Activated T-cell treated with anti-CD3 and anti-CD28 coated beads, Interleukin-2, amount 50 U/mL, for 72 hours (primary cell): ENCODE measurements at regions not wholly inside any gene's neighbourhood (a gene's known extent, or its start where the extent isn't known, plus 50 kb on each side); places are given as distances from the start of the nearest gene placed in this dataset.
"Not testable (repeated sequence)": the region's sequence is repeated elsewhere in the genome, so short reads cannot be mapped to it uniquely, and the experiment has no call there.

Source experiments
- ATAC-seq, 2 donors: fragments of 150-1000 bp; cut with Tn5 transposase; replicated peaks in 1 of 2; 2 replicates each; pipeline ENCODE4 v1.10.0; 2021; ENCODE audit warnings: moderate library complexity in 2 of 2, mild to moderate bottlenecking in 1 of 2
- DNase-seq, 2 donors: peaks; one replicate each; pipeline ENCODE4 v3.0.0; 2021 to 2022; ENCODE audit warnings: mixed read lengths in 1 of 2
- H3K27ac Mint-ChIP-seq: one replicate; pipeline ENCODE4 v1.8.0; 2022; ENCODE audit warnings: mild to moderate bottlenecking, moderate library complexity, mixed read lengths
- H3K27me3 Mint-ChIP-seq: one replicate; pipeline ENCODE4 v1.8.0; 2022; ENCODE audit warnings: low read depth, mixed read lengths
- H3K36me3 Mint-ChIP-seq, 2 donors: one replicate each; pipeline ENCODE4 v1.8.0; 2022; ENCODE audit warnings: mixed read lengths in 2 of 2, mild to moderate bottlenecking in 1 of 2; ENCODE audit not compliant: insufficient read depth in 2 of 2
- H3K4me1 Mint-ChIP-seq: one replicate; pipeline ENCODE4 v1.8.0; 2022; ENCODE audit warnings: low read depth, mixed read lengths
- H3K4me3 Mint-ChIP-seq, 2 donors: one replicate each; pipeline ENCODE4 v1.8.0; 2022; ENCODE audit warnings: mild to moderate bottlenecking in 2 of 2, mixed read lengths in 2 of 2, moderate library complexity in 2 of 2
- H3K9me3 Mint-ChIP-seq, 2 donors: one replicate each; pipeline ENCODE4 v1.8.0; 2022; ENCODE audit warnings: mixed read lengths in 2 of 2

- no peaks in the 10 kb centered on the region for H3K9me3 Mint-ChIP-seq
- H3K4me1 Mint-ChIP-seq = no peaks in the 10 kb centered on the region
- H3K4me3 Mint-ChIP-seq = no peak overlapping the region
- no peak for DNase-seq
- ATAC-seq = no peak
- no peak overlapping the region for H3K27ac Mint-ChIP-seq
- H3K36me3 Mint-ChIP-seq = no peaks in the 10 kb centered on the region
- peaks cover 7% of the 10 kb centered on the region for H3K27me3 Mint-ChIP-seq
Observed at GRCh38 chr6:6980999-6981597, 126.7 kb upstream of the RREB1 start.

GRCh38 chr6:6981681-6982322 is 126.0 kb upstream of the RREB1 start:
- Mint-ChIP-seq H3K27me3 (peaks cover 7% of the 10 kb centered on the region), H3K4me3 (no peak overlapping the region), H3K36me3 (no peaks in the 10 kb centered on the region), H3K27ac (no peak overlapping the region), H3K4me1 (no peaks in the 10 kb centered on the region), H3K9me3 (no peaks in the 10 kb centered on the region)
- DNase-seq (no peak), ATAC-seq (no peak)

GRCh38 chr6:6982663-6983062 is 125.1 kb upstream of the RREB1 start:
- Mint-ChIP-seq H3K36me3 (no peaks in the 10 kb centered on the region), H3K4me3 (no peak overlapping the region), H3K4me1 (no peaks in the 10 kb centered on the region), H3K9me3 (no peaks in the 10 kb centered on the region), H3K27ac (no peak overlapping the region), H3K27me3 (peaks cover 7% of the 10 kb centered on the region)
- no peak for ATAC-seq
- DNase-seq = no peak

GRCh38 chr6:6984585-6985366 is 123.0 kb upstream of the RREB1 start:
- Mint-ChIP-seq H3K27ac (no peak overlapping the region), H3K4me3 (no peak overlapping the region), H3K27me3 (peaks cover 7% of the 10 kb centered on the region), H3K36me3 (no peaks in the 10 kb centered on the region), H3K4me1 (no peaks in the 10 kb centered on the region), H3K9me3 (no peaks in the 10 kb centered on the region)
- DNase-seq (no peak), ATAC-seq (no peak)

- DNase-seq (no peak), ATAC-seq (no peak)
- Mint-ChIP-seq H3K36me3 (no peaks in the 10 kb centered on the region), H3K27me3 (peaks cover 7% of the 10 kb centered on the region), H3K9me3 (no peaks in the 10 kb centered on the region), H3K4me3 (no peak overlapping the region), H3K27ac (no peak overlapping the region), H3K4me1 (no peaks in the 10 kb centered on the region)
Observed at GRCh38 chr6:6986344-6986743, 121.4 kb upstream of the RREB1 start.

GRCh38 chr6:6987749-6988148 is 120.0 kb upstream of the RREB1 start:
- DNase-seq = no peak
- no peaks in the 10 kb centered on the region for H3K9me3 Mint-ChIP-seq

GRCh38 chr6:6990059-6990458 is 117.7 kb upstream of the RREB1 start:
- not testable (repeated sequence) for H3K36me3 Mint-ChIP-seq, H3K4me1 Mint-ChIP-seq, H3K4me3 Mint-ChIP-seq, H3K9me3 Mint-ChIP-seq, DNase-seq, ATAC-seq, H3K27me3 Mint-ChIP-seq, H3K27ac Mint-ChIP-seq

More at GRCh38 chr6:6987749-6988148, 120.0 kb upstream of the RREB1 start:
- Mint-ChIP-seq H3K4me1 (no peaks in the 10 kb centered on the region), H3K36me3 (no peaks in the 10 kb centered on the region), H3K27ac (no peak overlapping the region), H3K27me3 (peaks cover 4% of the 10 kb centered on the region), H3K4me3 (no peak overlapping the region)
- no peak for ATAC-seq

- no peak for DNase-seq
- no peak overlapping the region for H3K4me3 Mint-ChIP-seq
- no peaks in the 10 kb centered on the region for H3K36me3 Mint-ChIP-seq
- no peaks in the 10 kb centered on the region for H3K4me1 Mint-ChIP-seq
- no peak for ATAC-seq
- no peaks in the 10 kb centered on the region for H3K9me3 Mint-ChIP-seq
- H3K27ac Mint-ChIP-seq = no peak overlapping the region
- H3K27me3 Mint-ChIP-seq = no peaks in the 10 kb centered on the region
Observed at GRCh38 chr6:6993503-6994237, 114.1 kb upstream of the RREB1 start.

GRCh38 chr6:6994796-6995195 is 113.0 kb upstream of the RREB1 start:
- Mint-ChIP-seq H3K4me3 (no peak overlapping the region), H3K27ac (no peak overlapping the region), H3K9me3 (no peaks in the 10 kb centered on the region), H3K27me3 (no peaks in the 10 kb centered on the region), H3K4me1 (no peaks in the 10 kb centered on the region), H3K36me3 (no peaks in the 10 kb centered on the region)
- ATAC-seq = no peak
- DNase-seq = no peak

- Mint-ChIP-seq H3K27ac (no peak overlapping the region), H3K4me3 (no peak overlapping the region)
Observed at GRCh38 chr6:6995328-6995727, 112.4 kb upstream of the RREB1 start.

GRCh38 chr6:6996124-6996523 is 111.6 kb upstream of the RREB1 start:
- Mint-ChIP-seq H3K27ac (no peak overlapping the region), H3K9me3 (no peaks in the 10 kb centered on the region), H3K4me1 (no peaks in the 10 kb centered on the region), H3K27me3 (no peaks in the 10 kb centered on the region), H3K4me3 (no peak overlapping the region), H3K36me3 (no peaks in the 10 kb centered on the region)
- no peak for DNase-seq
- no peak for ATAC-seq

More at GRCh38 chr6:6995328-6995727, 112.4 kb upstream of the RREB1 start:
- Mint-ChIP-seq H3K27me3 (no peaks in the 10 kb centered on the region), H3K4me1 (no peaks in the 10 kb centered on the region), H3K36me3 (no peaks in the 10 kb centered on the region), H3K9me3 (no peaks in the 10 kb centered on the region)
- ATAC-seq = no peak
- no peak for DNase-seq

- no peak overlapping the region for H3K27ac Mint-ChIP-seq
- H3K4me1 Mint-ChIP-seq = no peaks in the 10 kb centered on the region
- no peak overlapping the region for H3K4me3 Mint-ChIP-seq
- ATAC-seq (no peak), DNase-seq (no peak)
- H3K27me3 Mint-ChIP-seq = peaks cover under 1% of the 10 kb centered on the region
- no peaks in the 10 kb centered on the region for H3K9me3 Mint-ChIP-seq
- H3K36me3 Mint-ChIP-seq = peaks cover 0 to 1% of the 10 kb centered on the region in 2 donors
Observed at GRCh38 chr6:6997263-6998193, 110.2 kb upstream of the RREB1 start.
